G401.6 (cell line): ENCODE measurements at regions not wholly inside any gene's neighbourhood (a gene's known extent, or its start where the extent isn't known, plus 50 kb on each side); places are given as distances from the start of the nearest gene placed in this dataset.
"Not testable (repeated sequence)": the region's sequence is repeated elsewhere in the genome, so short reads cannot be mapped to it uniquely, and the experiment has no call there.

ENCODE experiments used
- FAIRE-seq: peaks from 2 replicates; lab custom pipeline; 2012; peaks lifted over from hg19 to GRCh38; lab: Jason Lieb, UNC

DNA sequence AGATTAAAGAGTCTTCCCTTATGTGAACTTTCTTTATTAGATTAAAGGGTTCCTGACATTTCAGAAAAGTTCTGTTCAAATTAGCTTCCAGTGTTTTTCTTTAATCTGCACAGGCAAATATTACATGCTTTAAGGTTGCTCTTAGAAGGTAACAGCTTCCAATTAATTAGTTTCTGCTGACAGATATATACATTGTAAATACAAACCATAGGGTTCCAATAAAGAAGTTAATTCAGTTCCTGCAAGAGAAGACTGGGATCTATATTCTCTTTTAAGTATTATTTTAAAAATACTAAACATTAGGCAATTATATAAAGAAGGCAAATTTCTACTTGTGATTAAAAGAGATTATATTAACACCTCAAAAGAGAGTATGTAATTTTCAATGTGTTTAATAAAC is 795.7 kb downstream of the MAT2B start:
- FAIRE-seq: no peak

DNA sequence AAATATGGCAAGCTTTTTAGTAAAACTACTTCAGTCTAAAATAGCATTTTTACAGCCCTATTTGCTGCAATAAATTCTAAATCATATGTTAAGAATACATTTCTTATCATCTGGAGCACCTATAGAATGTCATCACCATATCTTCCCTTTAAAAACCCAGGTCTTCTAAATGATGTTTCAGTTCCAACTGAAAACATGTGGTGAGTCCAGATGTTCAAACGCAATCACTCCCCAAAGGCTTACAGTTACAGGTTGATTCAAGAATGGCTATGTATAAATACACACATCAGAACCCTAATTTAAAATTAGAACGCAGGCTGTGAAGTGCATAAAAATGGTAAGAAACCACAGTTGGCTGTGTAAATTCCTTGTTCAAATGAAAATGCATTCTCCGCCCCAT is 796.3 kb downstream of the MAT2B start:
- no peak for FAIRE-seq

- no peak for FAIRE-seq
Observed at GRCh38 chr5:164302533-164303235, 797.3 kb downstream of the MAT2B start.

GRCh38 chr5:164303646-164304215 is 798.3 kb downstream of the MAT2B start:
- no peak for FAIRE-seq

- no peak for FAIRE-seq
Observed at GRCh38 chr5:164306662-164307061, 801.2 kb downstream of the MAT2B start.

- FAIRE-seq: no peak
Observed at GRCh38 chr5:164312801-164313200, 807.4 kb downstream of the MAT2B start.

- peak; percentile 76 for FAIRE-seq
Observed at GRCh38 chr5:164317676-164318075, 812.3 kb downstream of the MAT2B start.

- no peak for FAIRE-seq
Observed at GRCh38 chr5:164319161-164319560, 813.7 kb downstream of the MAT2B start.

- no peak for FAIRE-seq
Observed at GRCh38 chr5:164324239-164324638, 818.8 kb downstream of the MAT2B start.

- FAIRE-seq: no peak
Observed at GRCh38 chr5:164326219-164326618, 820.8 kb downstream of the MAT2B start.

DNA sequence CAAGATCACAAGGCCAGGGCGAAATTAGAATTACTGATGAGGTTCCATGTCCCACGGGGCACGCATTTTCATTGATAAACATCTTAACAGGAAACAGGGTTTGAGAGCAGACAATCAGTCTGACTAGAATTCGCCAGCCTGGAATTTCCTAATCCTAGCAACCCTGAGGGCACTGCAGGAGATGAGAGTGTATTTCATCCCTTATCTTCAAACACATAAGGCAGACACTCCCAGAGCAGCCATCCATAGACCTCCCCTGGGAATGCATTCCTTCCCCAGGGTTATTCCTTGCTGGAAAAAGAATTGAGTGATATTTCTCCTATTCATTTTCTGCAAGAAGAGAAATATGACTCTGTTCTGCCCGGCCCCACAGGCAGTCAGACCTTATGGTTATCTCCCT is 821.7 kb downstream of the MAT2B start:
- not testable (repeated sequence) for FAIRE-seq

- no peak for FAIRE-seq
Observed at GRCh38 chr5:164332349-164333196, 827.2 kb downstream of the MAT2B start.

- no peak for FAIRE-seq
Observed at GRCh38 chr5:164335837-164336236, 830.4 kb downstream of the MAT2B start.

DNA sequence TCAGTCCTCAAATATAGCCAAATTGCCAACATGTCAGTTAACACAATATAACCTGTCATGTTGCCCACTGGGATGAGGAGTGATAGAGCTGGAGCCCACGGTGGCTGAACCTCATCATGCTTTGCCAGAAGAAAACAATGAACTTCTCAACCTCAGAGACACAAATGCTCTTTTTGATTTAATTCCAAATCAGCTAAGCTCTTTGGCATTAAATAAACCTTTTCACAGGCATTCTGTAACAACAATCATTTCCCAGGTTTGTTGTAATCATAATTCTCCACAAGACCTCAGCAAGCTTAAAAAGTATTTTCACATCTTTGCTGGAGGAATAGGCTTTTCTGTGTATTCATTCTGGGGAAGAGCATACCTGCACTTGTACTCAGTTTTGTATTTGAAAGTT is 830.9 kb downstream of the MAT2B start:
- FAIRE-seq: no peak

DNA sequence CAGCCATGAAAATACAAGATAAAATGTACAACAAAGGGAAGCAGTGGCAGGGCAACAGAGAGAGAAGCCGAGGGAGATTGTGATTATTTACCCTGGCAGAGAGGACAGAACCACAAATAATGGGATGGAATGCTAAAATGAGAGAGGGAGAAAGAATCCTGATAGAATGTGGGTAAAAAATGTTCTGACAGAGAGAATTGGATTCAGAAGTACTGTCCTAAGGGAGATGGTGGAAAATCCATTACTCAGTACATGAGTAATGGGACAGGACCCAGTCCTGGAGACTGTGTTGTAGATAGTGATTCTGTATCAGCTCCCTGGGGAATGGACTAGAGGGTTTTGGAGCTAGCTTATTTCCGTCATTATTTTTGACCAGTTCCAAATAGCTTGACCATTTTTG is 831.5 kb downstream of the MAT2B start:
- FAIRE-seq: no peak

DNA sequence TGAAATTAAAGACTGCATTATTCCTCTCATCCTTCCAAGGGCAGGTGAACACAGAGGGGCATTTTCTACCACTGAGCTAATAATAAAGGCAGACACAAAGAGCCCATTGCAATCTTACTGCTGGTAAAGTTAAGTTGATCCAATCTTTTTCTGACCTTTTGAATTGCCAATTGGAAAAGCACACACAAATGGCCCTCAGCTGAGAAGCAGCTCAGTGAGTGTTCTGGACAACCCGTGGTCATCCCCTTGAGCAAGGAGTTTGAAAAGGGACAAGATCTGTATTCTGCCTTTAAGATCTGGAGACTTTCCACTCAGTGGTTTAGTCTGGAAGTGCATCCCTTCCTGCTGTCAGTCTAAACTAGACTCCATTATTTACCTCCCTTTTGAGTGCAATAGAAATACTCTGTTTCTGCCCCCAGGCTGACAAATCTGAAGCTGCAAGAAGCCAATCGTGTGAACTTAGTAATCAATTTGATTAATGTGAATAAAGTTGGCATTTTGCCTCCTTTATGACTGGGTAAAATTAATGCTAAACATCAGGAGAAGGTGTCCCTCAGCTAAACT is 835.7 kb downstream of the MAT2B start:
- FAIRE-seq: no peak

DNA sequence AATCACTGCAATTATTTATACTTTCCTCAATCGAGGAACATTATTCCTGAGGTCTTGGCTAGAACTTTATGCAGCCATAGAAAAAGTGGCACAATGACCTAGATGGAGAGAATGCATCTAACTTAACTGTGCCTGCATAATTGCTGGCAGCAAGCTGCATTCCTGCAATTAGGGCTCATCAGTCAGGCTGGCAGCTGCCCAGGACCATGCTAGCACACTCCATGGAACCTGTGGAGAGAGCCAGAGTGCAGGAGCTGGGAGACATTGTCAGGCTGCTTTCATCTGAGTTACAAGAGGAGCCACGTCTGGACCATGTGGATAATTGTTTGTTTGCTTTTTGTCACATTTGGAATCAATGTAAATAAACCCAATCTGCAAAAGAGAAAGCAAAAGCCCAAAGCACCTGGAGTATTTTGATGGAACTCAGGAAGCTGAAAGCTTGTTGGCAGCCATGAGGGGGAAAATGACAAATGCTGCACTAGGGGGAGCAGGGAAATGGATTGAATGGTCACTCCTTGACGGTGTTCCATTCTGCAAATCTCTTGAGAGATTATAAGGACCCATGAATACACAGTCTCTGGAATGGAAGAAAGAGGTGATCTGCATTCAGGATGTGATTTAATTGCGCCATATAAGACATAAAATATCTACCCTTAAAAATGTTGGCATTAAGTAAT is 839.9 kb downstream of the MAT2B start:
- FAIRE-seq: no peak

GRCh38 chr5:164345853-164346252 is 840.4 kb downstream of the MAT2B start:
- FAIRE-seq: no peak

- FAIRE-seq: no peak
Observed at GRCh38 chr5:164346785-164347630, 841.6 kb downstream of the MAT2B start.

- FAIRE-seq: no peak
Observed at GRCh38 chr5:164350236-164350635, 844.8 kb downstream of the MAT2B start.

- FAIRE-seq: no peak
Observed at GRCh38 chr5:164351245-164351834, 845.9 kb downstream of the MAT2B start.
